Inflammatory macrophage treated with lipopolysaccharide for 1 hour (primary cell): ENCODE measurements at regions not wholly inside any gene's neighbourhood (a gene's known extent, or its start where the extent isn't known, plus 50 kb on each side); places are given as distances from the start of the nearest gene placed in this dataset.
A peak's percentile ranks its signal among the peaks of the same experiment; 100 is the strongest.
"Not testable (repeated sequence)": the region's sequence is repeated elsewhere in the genome, so short reads cannot be mapped to it uniquely, and the experiment has no call there.

ENCODE experiments used
- DNase-seq, 2 donors: peaks; one replicate each; pipeline ENCODE4 v3.0.0-alpha.2; 2020 to 2022

GRCh38 chr1:229710746-229711145 lies 84.7 kb downstream of the URB2 start:
- DNase-seq: no peak

GRCh38 chr1:229714306-229714705 lies 88.3 kb downstream of the URB2 start:
- DNase-seq: no peak

- DNase-seq: peak; percentile 2 to 17
Observed at GRCh38 chr1:229714964-229715603, 89.0 kb downstream of the URB2 start.

- DNase-seq: no peak
Observed at GRCh38 chr1:229716069-229716468, 90.0 kb downstream of the URB2 start.

GRCh38 chr1:229716704-229717103 lies 90.7 kb downstream of the URB2 start:
- DNase-seq: no peak

GRCh38 chr1:229717786-229718576 lies 91.9 kb downstream of the URB2 start:
- no peak for DNase-seq

GRCh38 chr1:229726061-229726460 lies 100.0 kb downstream of the URB2 start:
- no peak for DNase-seq

- DNase-seq: no peak
Observed at GRCh38 chr1:229729916-229730315, 103.9 kb downstream of the URB2 start.

- DNase-seq: no peak
Observed at GRCh38 chr1:229730573-229730972, 104.5 kb downstream of the URB2 start.

GRCh38 chr1:229732061-229732460 lies 106.0 kb downstream of the URB2 start:
- DNase-seq: no peak

GRCh38 chr1:229736376-229736775 lies 110.3 kb downstream of the URB2 start:
- no peak for DNase-seq

GRCh38 chr1:229742614-229743013 lies 116.6 kb downstream of the URB2 start:
- DNase-seq: not testable (repeated sequence)

GRCh38 chr1:229749992-229750391 lies 123.9 kb downstream of the URB2 start:
- DNase-seq: no peak

GRCh38 chr1:229751610-229752009 lies 125.6 kb downstream of the URB2 start:
- no peak for DNase-seq

- DNase-seq: no peak
Observed at GRCh38 chr1:229752679-229753078, 126.6 kb downstream of the URB2 start.

GRCh38 chr1:229753764-229754551 lies 127.9 kb downstream of the URB2 start:
- no peak for DNase-seq

- DNase-seq: no peak
Observed at GRCh38 chr1:229756666-229757065, 130.6 kb downstream of the URB2 start.

- no peak for DNase-seq
Observed at GRCh38 chr1:229757226-229757625, 131.2 kb downstream of the URB2 start.

GRCh38 chr1:229758101-229759036 lies 132.3 kb downstream of the URB2 start:
- DNase-seq: no peak

GRCh38 chr1:229759037-229759435 lies 133.0 kb downstream of the URB2 start:
- DNase-seq: no peak

GRCh38 chr1:229759586-229759985 lies 133.5 kb downstream of the URB2 start:
- no peak for DNase-seq

GRCh38 chr1:229760478-229760996 lies 134.5 kb downstream of the URB2 start:
- no peak for DNase-seq
